ENCODE measurements at regions not wholly inside any gene's neighbourhood (a gene's known extent, or its start where the extent isn't known, plus 50 kb on each side); places are given as distances from the start of the nearest gene placed in this dataset.

- ChIA-PET CTCF (no interaction called here), POLR2A (no interaction called here), RAD21 (ENCODE audit: unreplicated experiment) (no interaction called here), SMC1A (ENCODE audit: uncharacterized antibody, unreplicated experiment) (no interaction called here)
- Histone ChIP-seq H3K4me2 (ENCODE audit: control insufficient read depth, insufficient read depth) (no peak overlapping the region), H3K4me3 (no peak overlapping the region), H3K4me1 (ENCODE audit: control insufficient read depth, insufficient read depth, low read length) (no peaks in the 10 kb centered on the region), H4K20me1 (ENCODE audit: control insufficient read depth, insufficient read depth) (no peaks in the 10 kb centered on the region), H3K9me3 (replicated peaks; ENCODE audit: control insufficient read depth, insufficient read depth, low read length) (no peaks in the 10 kb centered on the region), H3K9ac (ENCODE audit: control insufficient read depth, insufficient read depth, low read length) (no peak overlapping the region), H3K79me2 (ENCODE audit: control insufficient read depth, insufficient read depth, low read length) (no peaks in the 10 kb centered on the region), H3K36me3 (ENCODE audit: control insufficient read depth in 2 of 2, insufficient read depth in 2 of 2, low read length in 1 of 2) (no peaks in the 10 kb centered on the region), H3K27me3 (replicated peaks in 1 of 2; ENCODE audit: control insufficient read depth in 2 of 2, insufficient read depth in 2 of 2, low read length in 1 of 2) (no peaks in the 10 kb centered on the region), H2AFZ (ENCODE audit: control insufficient read depth, low read depth, low read length) (no peak overlapping the region), H3K27ac (ENCODE audit: control insufficient read depth, insufficient read depth) (no peak overlapping the region)
- BruUV-seq (replicated peaks) = no TSS peak
- no peak for FAIRE-seq
- WGBS (ENCODE audit: insufficient coverage, insufficient replicate concordance, low lambda C conversion rate, missing lambda C conversion rate) = 7% methylated on average over 3 of the region's 3 CpGs
- intact Hi-C loops (cut with micrococcal nuclease; ENCODE audit: unreplicated experiment) (no loop called here), in situ Hi-C loops (cut with MboI) (no loop called here)
- TF ChIP-seq SRF (IDR thresholded peaks at IDR 0.05; ENCODE audit: low read depth in 2 of 2, low read length in 2 of 2) = no peak
- TF ChIP-seq CREB1 (IDR thresholded peaks at IDR 0.05; ENCODE audit: low read depth) = no peak
- TF ChIP-seq HDGF (IDR thresholded peaks at IDR 0.05) = no peak
- TF ChIP-seq SKIL (IDR thresholded peaks at IDR 0.05; ENCODE audit: low read depth, poor library complexity, severe bottlenecking) = no peak
- no peak for ATAC-seq
- no peak for DNase-seq (ENCODE audit: low read depth, low spot score)
Measured at GRCh38 chr9:117595650-117596049, 108.6 kb upstream of the TLR4 start.

GRCh38 chr9:117587263-117587662 is 116.9 kb upstream of the TLR4 start:
- BruUV-seq (replicated peaks) = no TSS peak
- no peak for ATAC-seq
- Histone ChIP-seq H2AFZ (ENCODE audit: control insufficient read depth, low read depth, low read length) (no peak overlapping the region), H4K20me1 (ENCODE audit: control insufficient read depth, insufficient read depth) (no peaks in the 10 kb centered on the region), H3K27ac (ENCODE audit: control insufficient read depth, insufficient read depth) (no peak overlapping the region), H3K27me3 (replicated peaks in 1 of 2; ENCODE audit: control insufficient read depth in 2 of 2, insufficient read depth in 2 of 2, low read length in 1 of 2) (no peaks in the 10 kb centered on the region), H3K9me3 (replicated peaks; ENCODE audit: control insufficient read depth, insufficient read depth, low read length) (no peaks in the 10 kb centered on the region), H3K36me3 (ENCODE audit: control insufficient read depth in 2 of 2, insufficient read depth in 2 of 2, low read length in 1 of 2) (no peaks in the 10 kb centered on the region), H3K4me1 (ENCODE audit: control insufficient read depth, insufficient read depth, low read length) (no peaks in the 10 kb centered on the region), H3K9ac (ENCODE audit: control insufficient read depth, insufficient read depth, low read length) (no peak overlapping the region), H3K4me2 (ENCODE audit: control insufficient read depth, insufficient read depth) (no peak overlapping the region), H3K4me3 (no peak overlapping the region), H3K79me2 (ENCODE audit: control insufficient read depth, insufficient read depth, low read length) (no peaks in the 10 kb centered on the region)
- ChIA-PET SMC1A (ENCODE audit: uncharacterized antibody, unreplicated experiment) (interaction anchor here (1.1 kb wide), 1 partner anchor 15 kb away, joined by 4 read pairs; no protein-coding TSS in a partner anchor), RAD21 (ENCODE audit: unreplicated experiment) (no interaction called here), CTCF (no interaction called here), POLR2A (no interaction called here)
- WGBS (ENCODE audit: insufficient coverage, insufficient replicate concordance, low lambda C conversion rate, missing lambda C conversion rate) = 27% methylated on average over 2 of the region's 2 CpGs
- no peak for DNase-seq (ENCODE audit: low read depth, low spot score)
- in situ Hi-C loops (cut with MboI) (no loop called here), intact Hi-C loops (cut with micrococcal nuclease; ENCODE audit: unreplicated experiment) (no loop called here)
- TF ChIP-seq HDAC6 (IDR thresholded peaks at IDR 0.05; ENCODE audit: unreplicated experiment) (no peak), SMAD1 (IDR thresholded peaks at IDR 0.05; ENCODE audit: low read depth, partially characterized antibody) (no peak), ZNF687 (IDR thresholded peaks at IDR 0.05) (no peak), EED (IDR thresholded peaks at IDR 0.05; ENCODE audit: low read depth) (no peak)
- FAIRE-seq = no peak
